ENCODE measurements at regions not wholly inside any gene's neighbourhood (a gene's known extent, or its start where the extent isn't known, plus 50 kb on each side); places are given as distances from the start of the nearest gene placed in this dataset.

DNA sequence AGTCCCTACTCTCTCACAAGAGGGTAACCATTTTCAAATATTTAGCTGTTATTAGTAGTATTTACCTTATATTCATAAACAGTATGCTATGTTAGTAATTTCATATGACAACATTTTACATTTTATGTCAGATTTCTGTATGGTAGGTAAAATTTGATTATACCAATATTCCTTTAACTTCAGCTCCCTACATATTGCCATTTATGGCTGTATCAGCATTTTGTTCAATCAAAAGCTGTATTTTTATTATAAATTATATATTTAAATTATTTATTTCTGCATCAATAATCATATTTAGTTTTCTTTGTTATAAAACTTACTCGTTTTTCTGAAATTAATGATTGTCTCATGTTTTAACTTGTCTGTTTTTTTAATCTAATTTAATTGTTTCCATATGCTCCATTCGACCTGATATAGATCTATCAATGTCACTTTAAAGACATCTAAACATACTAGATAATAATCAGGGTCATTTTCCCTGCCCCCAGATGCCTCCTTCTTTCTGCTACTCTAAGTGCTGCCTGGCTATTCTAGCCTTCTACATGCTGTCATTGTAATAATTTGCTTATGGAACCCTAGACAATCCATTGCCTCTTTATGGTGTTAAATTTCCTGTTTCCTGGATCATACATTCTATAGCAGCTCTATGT is 1976.7 kb upstream of the ADGRL3 start:
- in situ Hi-C loops (cut with HindIII; ENCODE audit: low sequenced_read_pairs), result no loop called here

GRCh38 chr4:59238212-59238611 is 1961.9 kb upstream of the ADGRL3 start:
- in situ Hi-C loops (cut with HindIII; ENCODE audit: low sequenced_read_pairs), result no loop called here

- in situ Hi-C loops (cut with HindIII; ENCODE audit: low sequenced_read_pairs), result no loop called here
Measured at GRCh38 chr4:59240011-59240410, 1960.1 kb upstream of the ADGRL3 start.

DNA sequence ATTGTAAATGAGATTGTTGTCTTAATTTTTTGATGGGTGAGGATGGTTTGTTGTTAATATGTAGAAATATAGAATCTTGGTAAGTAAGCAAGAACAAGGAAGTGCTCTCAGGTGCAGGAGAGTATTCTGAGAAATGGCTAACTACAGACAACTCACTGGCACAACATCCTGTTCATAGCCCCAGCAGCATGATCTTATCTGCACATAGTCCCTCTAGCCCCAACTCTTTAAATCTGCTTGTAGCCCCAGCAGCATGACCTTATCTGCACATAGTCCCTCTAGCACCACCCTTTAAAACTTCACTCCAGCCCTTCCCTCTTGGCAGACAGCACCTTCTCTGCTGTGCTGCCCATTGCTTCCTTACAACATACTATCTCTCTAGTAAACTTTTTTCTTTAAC is 1957.1 kb upstream of the ADGRL3 start:
- in situ Hi-C loops (cut with HindIII; ENCODE audit: low sequenced_read_pairs), result no loop called here

GRCh38 chr4:59247032-59247431 is 1953.1 kb upstream of the ADGRL3 start:
- in situ Hi-C loops (cut with HindIII; ENCODE audit: low sequenced_read_pairs), result no loop called here

DNA sequence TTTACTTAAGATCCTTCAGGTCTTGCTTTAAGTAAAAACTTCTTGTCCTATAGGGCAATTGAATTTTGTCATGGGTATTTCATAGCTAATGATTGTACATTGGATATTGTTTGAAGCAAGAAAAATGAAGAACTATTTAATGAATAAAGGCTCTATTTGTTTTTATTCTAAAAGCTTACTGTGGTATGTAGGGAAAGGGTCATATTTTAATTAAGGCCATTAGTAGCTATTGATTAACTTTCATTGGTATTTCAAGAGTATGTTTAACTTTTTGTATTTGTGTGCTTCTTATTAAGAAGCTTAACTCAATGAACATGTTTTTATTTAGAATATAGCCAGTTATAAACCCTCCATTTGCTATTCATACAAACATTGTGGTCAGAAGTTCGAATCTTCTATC is 1951.8 kb upstream of the ADGRL3 start:
- in situ Hi-C loops (cut with HindIII; ENCODE audit: low sequenced_read_pairs), result no loop called here

DNA sequence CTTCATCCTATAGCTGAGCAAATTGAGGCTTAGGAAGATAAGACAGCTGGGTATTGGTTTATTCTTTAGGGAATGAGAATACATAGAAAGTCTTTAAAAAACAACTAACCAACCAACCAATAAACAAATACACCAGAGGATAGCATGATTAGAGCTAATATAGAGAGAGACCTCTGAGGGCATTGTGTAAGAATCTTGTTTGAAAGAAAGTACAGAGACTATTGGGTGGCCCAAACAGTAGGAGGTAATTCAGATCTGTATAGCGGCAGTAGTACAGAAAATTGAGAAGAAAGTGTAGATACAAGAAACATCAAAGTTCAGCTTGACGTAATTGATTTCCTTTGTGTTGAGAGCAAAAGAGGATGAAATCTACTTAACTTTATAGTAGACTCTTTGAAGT is 1951.0 kb upstream of the ADGRL3 start:
- in situ Hi-C loops (cut with HindIII; ENCODE audit: low sequenced_read_pairs), result no loop called here

GRCh38 chr4:59258002-59258401 is 1942.1 kb upstream of the ADGRL3 start:
- in situ Hi-C loops (cut with HindIII; ENCODE audit: low sequenced_read_pairs), result no loop called here

- in situ Hi-C loops (cut with HindIII; ENCODE audit: low sequenced_read_pairs), result no loop called here
Measured at GRCh38 chr4:59307609-59308008, 1892.5 kb upstream of the ADGRL3 start.

DNA sequence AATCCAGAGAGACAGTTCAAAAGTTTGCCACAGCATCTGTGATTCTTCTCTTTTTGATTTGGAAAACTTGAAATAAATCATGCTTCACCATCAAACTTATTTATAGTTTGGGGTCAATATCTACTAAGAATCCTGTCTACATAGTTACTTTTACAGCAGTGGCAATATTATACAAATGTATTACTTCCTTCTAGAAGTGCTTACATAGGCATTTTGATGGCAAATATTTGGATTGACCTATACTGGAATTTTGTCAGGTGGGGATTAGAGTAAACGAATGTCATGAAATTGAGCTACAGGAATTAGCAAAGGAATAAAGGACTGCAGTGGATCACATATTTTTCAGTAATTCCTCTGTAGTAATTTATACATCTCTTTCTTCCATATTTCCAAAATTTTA is 1885.5 kb upstream of the ADGRL3 start:
- in situ Hi-C loops (cut with HindIII; ENCODE audit: low sequenced_read_pairs), result no loop called here

DNA sequence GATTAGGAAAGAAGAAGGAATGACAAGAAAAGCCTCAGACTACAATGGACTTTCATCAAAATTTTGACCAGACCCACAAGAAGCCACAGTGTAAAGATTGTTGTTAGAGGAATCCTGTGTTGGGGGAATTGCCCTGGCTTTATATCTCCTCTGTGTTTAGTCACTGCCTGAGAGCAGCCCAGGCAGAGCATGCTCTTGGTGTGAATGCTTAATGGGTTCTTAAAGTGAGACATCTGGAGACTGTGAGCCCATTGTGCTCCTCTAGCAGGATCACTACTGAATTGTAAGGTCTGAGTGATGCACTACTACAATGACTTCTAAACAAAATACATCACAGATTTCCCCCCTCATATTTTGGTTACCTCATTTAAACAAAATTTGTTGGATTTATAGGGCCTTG is 1860.5 kb upstream of the ADGRL3 start:
- in situ Hi-C loops (cut with HindIII; ENCODE audit: low sequenced_read_pairs), result no loop called here

DNA sequence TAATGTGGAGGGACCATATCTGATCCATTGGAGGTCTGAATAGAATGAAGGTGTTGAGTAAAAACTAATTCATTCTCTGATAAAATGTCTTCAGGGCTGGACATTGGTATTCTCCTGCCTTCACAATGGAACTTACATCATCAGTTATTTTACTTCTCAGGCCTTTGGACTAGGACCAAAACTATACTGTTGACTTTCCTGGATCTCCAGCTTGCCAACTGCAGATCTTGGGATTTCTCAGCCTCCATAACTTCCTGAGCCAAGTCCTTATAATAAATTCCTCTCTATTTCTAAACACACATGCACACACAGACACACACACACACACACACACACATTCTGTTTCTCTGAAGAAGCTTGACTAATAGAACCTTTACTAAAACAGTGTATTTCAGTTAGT is 1858.6 kb upstream of the ADGRL3 start:
- in situ Hi-C loops (cut with HindIII; ENCODE audit: low sequenced_read_pairs), result no loop called here

GRCh38 chr4:59348949-59349348 is 1851.2 kb upstream of the ADGRL3 start:
- in situ Hi-C loops (cut with HindIII; ENCODE audit: low sequenced_read_pairs), result no loop called here

DNA sequence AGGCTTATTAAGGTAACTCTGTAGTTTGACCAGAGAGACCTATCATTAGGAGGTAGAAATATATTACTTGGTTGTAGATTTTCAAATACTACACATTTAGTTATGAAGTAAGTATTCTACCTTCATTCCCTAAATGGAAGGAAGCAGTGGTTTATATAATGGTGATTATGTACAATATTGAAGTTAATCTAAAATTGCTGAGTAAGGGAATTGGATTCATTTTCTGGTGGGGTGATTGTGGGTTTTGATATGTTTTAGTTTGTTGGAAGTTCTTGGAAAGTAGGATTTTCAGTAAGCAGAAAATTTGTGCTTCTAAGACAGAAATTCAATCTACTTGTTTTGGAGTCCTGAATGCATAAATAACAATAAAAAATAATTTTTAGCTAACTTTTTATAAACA is 1830.9 kb upstream of the ADGRL3 start:
- in situ Hi-C loops (cut with HindIII; ENCODE audit: low sequenced_read_pairs), result no loop called here

- in situ Hi-C loops (cut with HindIII; ENCODE audit: low sequenced_read_pairs), result no loop called here
Measured at GRCh38 chr4:59374416-59374815, 1825.7 kb upstream of the ADGRL3 start.

DNA sequence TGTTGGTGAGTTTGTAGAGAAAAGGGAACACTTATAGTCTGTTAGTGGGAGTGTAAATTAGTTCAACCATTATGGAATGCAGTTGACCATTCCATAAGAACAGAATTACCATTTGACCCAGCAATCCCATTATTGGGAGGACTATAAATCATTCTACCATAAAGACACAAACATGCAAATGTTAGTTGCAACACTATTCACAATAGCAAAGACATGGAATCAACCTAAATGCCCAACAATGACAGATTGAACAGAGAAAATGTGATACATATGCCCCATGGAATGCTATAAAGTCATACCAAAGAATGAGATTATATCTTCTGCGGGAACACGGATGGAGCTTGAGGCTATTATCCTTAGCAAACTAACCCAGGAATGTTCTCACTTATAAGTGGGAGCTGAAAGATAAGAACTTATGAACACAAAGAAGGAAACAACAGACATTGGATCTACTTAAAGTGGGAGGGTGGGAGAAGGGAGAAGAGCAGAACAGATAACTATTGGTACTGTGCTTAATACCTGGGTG is 1819.2 kb upstream of the ADGRL3 start:
- in situ Hi-C loops (cut with HindIII; ENCODE audit: low sequenced_read_pairs), result no loop called here

DNA sequence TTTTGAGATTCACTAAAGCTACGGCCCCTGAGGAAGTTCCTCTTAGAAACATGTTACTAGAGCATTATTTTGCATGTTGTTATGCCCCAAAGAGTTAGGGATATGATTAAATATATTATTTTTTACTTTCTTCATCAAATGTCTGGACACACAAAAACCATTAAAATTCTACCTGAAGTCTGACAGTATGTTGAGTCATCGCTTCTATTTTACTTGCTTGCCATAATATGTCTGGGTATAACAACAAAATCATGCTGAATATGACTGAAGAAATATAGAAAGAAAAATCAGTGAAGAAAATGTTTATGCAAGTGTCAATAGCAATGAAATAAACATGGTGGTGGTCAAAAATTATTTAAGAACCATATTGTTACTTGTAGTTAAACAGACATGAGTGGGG is 1818.5 kb upstream of the ADGRL3 start:
- in situ Hi-C loops (cut with HindIII; ENCODE audit: low sequenced_read_pairs), result no loop called here

DNA sequence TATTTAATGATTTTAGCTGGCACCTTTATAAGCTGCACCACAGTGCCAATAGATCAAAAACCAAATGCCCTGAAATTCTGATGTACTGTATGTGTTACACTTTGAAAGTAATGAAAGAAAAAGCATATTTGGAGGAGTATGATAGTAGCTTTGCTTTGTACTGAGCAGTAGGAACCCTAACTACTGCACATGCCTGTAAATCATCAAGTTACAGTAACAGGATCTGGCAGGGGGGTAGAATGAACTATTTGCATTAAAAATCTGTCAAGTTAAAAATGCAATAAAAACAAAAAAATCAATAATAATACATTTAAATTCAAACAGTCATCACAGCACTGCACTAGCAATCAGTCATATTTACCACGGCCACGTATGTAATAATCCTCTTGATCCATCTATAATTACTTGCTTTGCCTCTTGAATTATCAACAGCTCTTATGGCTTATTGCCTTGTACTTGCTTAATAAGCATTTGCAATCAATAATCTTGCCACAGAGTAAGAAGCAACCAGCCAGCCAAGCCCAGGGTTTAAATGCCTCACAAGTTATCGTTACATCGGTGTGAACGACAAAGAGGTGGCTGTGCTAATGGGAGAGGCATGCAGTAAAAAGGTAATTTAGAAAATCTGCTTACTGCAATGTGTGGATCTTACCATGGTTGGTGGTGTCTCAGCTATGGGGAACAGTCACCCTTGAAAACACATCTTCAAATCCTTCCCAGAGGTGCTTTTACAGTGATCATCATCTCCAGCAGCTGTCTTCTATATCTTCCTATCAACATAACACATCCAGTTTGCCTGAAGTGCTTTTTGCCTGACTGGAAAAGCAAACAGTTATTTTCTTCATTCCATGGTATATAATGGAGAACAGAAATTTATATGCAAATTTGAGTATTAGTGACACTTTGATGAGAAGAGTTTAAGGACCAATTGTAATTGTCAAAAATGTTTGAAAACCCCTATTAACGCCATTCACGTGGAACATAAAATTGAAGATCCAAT is 1812.1 kb upstream of the ADGRL3 start:
- in situ Hi-C loops (cut with HindIII; ENCODE audit: low sequenced_read_pairs), result no loop called here

GRCh38 chr4:59393780-59394179 is 1806.3 kb upstream of the ADGRL3 start:
- in situ Hi-C loops (cut with HindIII; ENCODE audit: low sequenced_read_pairs), result no loop called here

DNA sequence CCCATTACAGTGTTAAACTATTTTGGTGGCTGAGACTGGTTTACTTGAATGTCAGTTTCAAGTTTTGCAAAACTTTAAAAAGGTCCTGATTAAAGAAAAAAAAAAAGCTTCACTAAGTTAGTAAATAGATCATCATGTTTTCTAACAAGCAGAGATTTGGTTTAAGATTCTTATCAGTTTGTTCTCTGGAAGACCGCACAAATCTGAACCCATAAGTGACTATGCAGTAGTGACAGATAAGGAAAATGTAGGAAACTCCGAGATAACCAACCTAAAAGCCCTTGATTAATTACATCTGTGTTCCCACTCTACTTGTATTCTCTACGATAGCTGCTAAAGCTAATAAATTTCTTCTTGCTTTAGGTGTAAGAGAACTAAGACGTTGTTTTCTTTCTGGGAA is 1799.8 kb upstream of the ADGRL3 start:
- in situ Hi-C loops (cut with HindIII; ENCODE audit: low sequenced_read_pairs), result no loop called here

DNA sequence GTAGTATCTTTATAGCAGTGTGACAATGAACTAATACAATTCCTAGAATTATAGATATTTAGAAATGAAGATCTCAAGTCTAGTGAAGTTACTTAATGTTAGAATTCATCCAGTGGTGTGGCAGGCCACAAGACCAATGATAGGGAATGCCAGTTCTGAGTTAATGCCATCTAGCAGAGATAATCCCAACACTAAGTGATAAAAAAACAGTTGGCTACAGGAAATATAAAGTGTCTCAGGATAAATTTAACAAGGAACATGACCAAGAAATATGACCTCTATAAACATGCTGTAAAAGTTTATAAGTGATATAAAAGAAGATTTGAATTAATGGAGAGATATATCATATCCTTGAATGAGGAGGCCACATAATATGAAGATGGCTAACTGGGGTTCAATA is 1790.5 kb upstream of the ADGRL3 start:
- in situ Hi-C loops (cut with HindIII; ENCODE audit: low sequenced_read_pairs), result no loop called here

- in situ Hi-C loops (cut with HindIII; ENCODE audit: low sequenced_read_pairs), result no loop called here
Measured at GRCh38 chr4:59412739-59413138, 1787.4 kb upstream of the ADGRL3 start.
